ENCODE measurements at regions not wholly inside any gene's neighbourhood (a gene's known extent, or its start where the extent isn't known, plus 50 kb on each side); places are given as distances from the start of the nearest gene placed in this dataset.
A peak's percentile ranks its signal among the peaks of the same experiment; 100 is the strongest.

- TF ChIP-seq YY1 (IDR thresholded peaks at IDR 0.05; ENCODE audit: low read depth, low read length) = no peak
- TF ChIP-seq BRCA1 (IDR thresholded peaks at IDR 0.05; ENCODE audit: low read depth, low read length) = no peak
- no peak for TF ChIP-seq SIN3A (IDR thresholded peaks at IDR 0.05; ENCODE audit: low read depth, low read length)
- peak; percentile 39; the same call in 1 of the 2 replicates for TF ChIP-seq RUNX3 (IDR thresholded peaks at IDR 0.05; ENCODE audit: low read length)
- TF ChIP-seq ZNF592 (IDR thresholded peaks at IDR 0.05) = no peak
- no peak for TF ChIP-seq ZBTB40 (IDR thresholded peaks at IDR 0.05; ENCODE audit: borderline replicate concordance)
- TF ChIP-seq CBX5 (IDR thresholded peaks at IDR 0.05; ENCODE audit: low read depth) = peak; percentile 91; the same call in 1 of the 2 replicates
- no peak for TF ChIP-seq USF2 (IDR thresholded peaks at IDR 0.05; ENCODE audit: borderline replicate concordance, low read depth, low read length)
- TF ChIP-seq DPF2 (IDR thresholded peaks at IDR 0.05) = no peak
- TF ChIP-seq CBFB (IDR thresholded peaks at IDR 0.05; ENCODE audit: low read depth) = no peak
- no peak for TF ChIP-seq FOXK2 (IDR thresholded peaks at IDR 0.05)
- TF ChIP-seq MEF2A (IDR thresholded peaks at IDR 0.05; ENCODE audit: insufficient read depth, low read depth, low read length) = no peak
- TF ChIP-seq SUZ12 (IDR thresholded peaks at IDR 0.05; ENCODE audit: unreplicated experiment) = no peak
- no peak for TF ChIP-seq ZNF687 (IDR thresholded peaks at IDR 0.05)
- no peak for TF ChIP-seq LARP7 (IDR thresholded peaks at IDR 0.05)
Observed at GRCh38 chr3:107910713-107911259, 180.0 kb downstream of the CD47 start (continued).

Measured in GM12878 (cell line).